ENCODE measurements at regions not wholly inside any gene's neighbourhood (a gene's known extent, or its start where the extent isn't known, plus 50 kb on each side); places are given as distances from the start of the nearest gene placed in this dataset.

DNA sequence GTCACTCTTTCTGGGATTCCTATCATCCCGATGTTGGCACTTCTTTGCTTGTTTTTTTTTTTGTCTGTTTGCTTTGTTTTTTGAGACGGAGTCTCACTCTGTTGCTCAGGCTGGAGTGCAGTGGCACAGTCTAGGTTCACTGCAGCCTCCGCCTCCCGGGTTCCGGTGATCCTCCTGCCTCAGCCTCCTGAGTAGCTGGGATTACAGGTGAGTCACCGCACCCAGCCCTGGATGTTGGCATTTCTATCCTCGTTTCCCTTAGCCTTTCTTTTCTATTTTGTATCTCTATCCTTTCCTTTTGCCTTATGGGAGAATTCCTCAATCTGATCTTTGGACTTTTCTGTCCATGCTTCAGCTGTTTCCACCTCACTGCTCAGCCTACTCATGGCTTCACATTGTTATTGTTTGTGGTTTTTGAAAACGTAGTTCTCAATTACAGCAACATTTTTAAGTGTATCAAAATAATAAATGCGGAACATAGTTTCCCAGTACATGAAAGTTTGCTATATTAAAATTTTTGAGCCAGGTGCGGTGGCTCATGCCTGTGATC, 62.1 kb upstream of the ZNF516 start:
- no peak overlapping the region for H2BK20ac ChIP-seq (ENCODE audit: low read length)
- H2BK12ac ChIP-seq (ENCODE audit: low read depth, low read length): no peak overlapping the region
- H4K5ac ChIP-seq (ENCODE audit: insufficient read length, low read depth, low read length): no peak overlapping the region
- no peak overlapping the region for H3K4ac ChIP-seq (replicated peaks; ENCODE audit: insufficient read length, low read depth, low read length)
- no peak overlapping the region for H2BK5ac ChIP-seq (ENCODE audit: low read depth, low read length)
- no peak for FAIRE-seq
- no peak overlapping the region for H3K23ac ChIP-seq (ENCODE audit: insufficient read length)
- H3K9me3 ChIP-seq (ENCODE audit: insufficient read depth in 2 of 2, low read depth in 1 of 2, low read length in 1 of 2): no peaks in the 10 kb centered on the region
- CTCF ChIA-PET (ENCODE audit: partially characterized antibody): interaction anchor here (2.3 kb wide), 1 partner anchor 101 kb away, joined by 6 read pairs; no protein-coding TSS in a partner anchor
- DNase-seq (ENCODE audit: low read depth in 1 of 2, low spot score in 2 of 2): no peak
- no peaks in the 10 kb centered on the region for H3K79me2 ChIP-seq (ENCODE audit: control insufficient read depth in 1 of 2, insufficient read depth in 2 of 2, low read length in 2 of 2)
- no peak overlapping the region for H3K14ac ChIP-seq (ENCODE audit: insufficient read length)
- 93% methylated on average over 8 of the region's 10 CpGs; no CpG with 5 or more reads in 1 of the 2 experiments for WGBS, 2 experiments (ENCODE audit: extremely low coverage in 1 of 2, insufficient coverage in 1 of 2, insufficient read length in 1 of 2, insufficient replicate concordance in 2 of 2, low coverage in 1 of 2, low lambda C conversion rate in 2 of 2, missing lambda C conversion rate in 1 of 2)
- no peak overlapping the region for H2BK15ac ChIP-seq (ENCODE audit: low read length)
- no peak overlapping the region for H3K9ac ChIP-seq (replicated peaks in 1 of 4; ENCODE audit: extremely low read depth in 1 of 4, low read depth in 3 of 4, low read length in 3 of 4)
- TF ChIP-seq BACH1 (IDR thresholded peaks at IDR 0.05; ENCODE audit: low read length): no peak
- TF ChIP-seq TEAD4 (IDR thresholded peaks at IDR 0.05; ENCODE audit: low read depth, low read length): no peak
- TF ChIP-seq JUN (IDR thresholded peaks at IDR 0.05; ENCODE audit: low read depth, low read length): no peak
- TF ChIP-seq, protein P1, sequence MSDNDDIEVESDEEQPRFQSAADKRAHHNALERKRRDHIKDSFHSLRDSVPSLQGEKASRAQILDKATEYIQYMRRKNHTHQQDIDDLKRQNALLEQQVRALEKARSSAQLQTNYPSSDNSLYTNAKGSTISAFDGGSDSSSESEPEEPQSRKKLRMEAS (IDR thresholded peaks at IDR 0.05): no peak
- TF ChIP-seq SP1 (IDR thresholded peaks at IDR 0.05; ENCODE audit: low read depth, low read length): no peak
- no peak for TF ChIP-seq HDAC6 (IDR thresholded peaks at IDR 0.05; ENCODE audit: low read depth, low read length)
- TF ChIP-seq SIX5 (IDR thresholded peaks at IDR 0.05; ENCODE audit: low read depth, low read length): no peak
- TF ChIP-seq RXRA (IDR thresholded peaks at IDR 0.05; ENCODE audit: insufficient read depth, low read depth, low read length): no peak
- no peak for TF ChIP-seq SRF (IDR thresholded peaks at IDR 0.05; ENCODE audit: low read depth, low read length)
- H4K91ac ChIP-seq (replicated peaks; ENCODE audit: insufficient read length, low read length): no peak overlapping the region
- H2AK5ac ChIP-seq (ENCODE audit: low read depth, low read length): no peak overlapping the region
- no peaks in the 10 kb centered on the region for H3K27me3 ChIP-seq (replicated peaks in 1 of 4; ENCODE audit: control insufficient read depth in 3 of 4, extremely low read depth in 1 of 4, insufficient read depth in 3 of 4, low read length in 3 of 4)
- H2BK120ac ChIP-seq (replicated peaks; ENCODE audit: low read depth, low read length): no peak overlapping the region
- no peak overlapping the region for H4K8ac ChIP-seq (ENCODE audit: extremely low read depth, insufficient read depth, low read length)
- no peak overlapping the region for H2AFZ ChIP-seq (ENCODE audit: low read length)
- H4K20me1 ChIP-seq (replicated peaks in 1 of 2; ENCODE audit: control insufficient read depth in 1 of 2, insufficient read depth in 2 of 2, low read length in 2 of 2): no peaks in the 10 kb centered on the region
- H3K4me3 ChIP-seq (ENCODE audit: extremely low read depth in 1 of 4, insufficient read depth in 2 of 4, low read depth in 3 of 4, low read length in 4 of 4): no peak overlapping the region
- no peak overlapping the region for H3K4me2 ChIP-seq (ENCODE audit: insufficient read depth in 1 of 2, low read depth in 2 of 2, low read length in 2 of 2)
- H3K79me1 ChIP-seq (ENCODE audit: low read depth, low read length): no peaks in the 10 kb centered on the region
- no peak overlapping the region for H3K18ac ChIP-seq (ENCODE audit: extremely low read depth, low read length)
- H3K4me1 ChIP-seq (replicated peaks in 1 of 4; ENCODE audit: control insufficient read depth in 3 of 4, insufficient read depth in 4 of 4, low read length in 3 of 4): 0 out of 7 replicates have a peak, but pooled peaks cover 0 to 4% (median 0%) of the 10 kb centered on the region in 4 experiments
- POLR2A ChIA-PET (ENCODE audit: partially characterized antibody): no interaction called here
- no peak overlapping the region for H3K56ac ChIP-seq (replicated peaks; ENCODE audit: insufficient read length, low read depth, low read length)
- no peaks in the 10 kb centered on the region for H3K23me2 ChIP-seq (ENCODE audit: low read depth, low read length)
- H3K27ac ChIP-seq (ENCODE audit: low read depth, low read length): no peak overlapping the region
- H3K36me3 ChIP-seq (ENCODE audit: control insufficient read depth in 2 of 4, insufficient read depth in 4 of 4, low read length in 3 of 4): no peaks in the 10 kb centered on the region

Measured in H1 (cell line).